NT2/D1 (cell line): ENCODE measurements at regions not wholly inside any gene's neighbourhood (a gene's known extent, or its start where the extent isn't known, plus 50 kb on each side); places are given as distances from the start of the nearest gene placed in this dataset.
"Not testable (repeated sequence)": the region's sequence is repeated elsewhere in the genome, so short reads cannot be mapped to it uniquely, and the experiment has no call there.

Source experiments
- SUZ12 ChIP-seq: IDR thresholded peaks from 2 replicates; pipeline ENCODE4 v1.6.1; 2011; ENCODE audit not compliant: insufficient read length, insufficient read depth; ENCODE audit errors: extremely low read depth
- YY1 ChIP-seq: IDR thresholded peaks from 2 replicates; pipeline ENCODE4 v1.6.1; 2011; ENCODE audit not compliant: insufficient read length, insufficient read depth
- ZNF274 ChIP-seq: IDR thresholded peaks from 2 replicates; pipeline ENCODE4 v1.6.1; 2011; ENCODE audit warnings: mild to moderate bottlenecking, low read depth, low read length

- not testable (repeated sequence) for TF ChIP-seq ZNF274, SUZ12, YY1
Observed at GRCh38 chr22:34684278-34684677, 381.7 kb upstream of the ISX start.
